HCT116 (cell line): ENCODE measurements at regions not wholly inside any gene's neighbourhood (a gene's known extent, or its start where the extent isn't known, plus 50 kb on each side); places are given as distances from the start of the nearest gene placed in this dataset.

Experiments
- ATAC-seq: fragments of 200-7000 bp; cut with Tn5 transposase; 2 replicates; pipeline ENCODE4 v1.9.1; 2020; ENCODE audit warnings: mild to moderate bottlenecking, moderate library complexity
- BruUV-seq: library from RNA; stranded (reverse); fragments of 400-500 nt; replicated peaks from 2 replicates; lab custom pipeline; 2021; lab: Mats Ljungman, UMichigan
- CTCF ChIA-PET: fragments of 300-600 bp; sonication (Branson Sonifier 250); formaldehyde crosslinking; loops from one replicate; lab custom pipeline; 2021; ENCODE audit warnings: antibody characterized with exemption; lab: Charles Lee
- POLR2A ChIA-PET: fragments of 300-600, 350-600 bp; sonication (Branson Sonifier 250); formaldehyde crosslinking; loops from one replicate; lab custom pipeline; 2021; ENCODE audit warnings: antibody characterized with exemption; lab: Charles Lee
- RAD21 ChIA-PET, 2 experiments: fragments of 300-600 bp; sonication (Branson Sonifier 250); formaldehyde crosslinking; loops; one replicate each; lab custom pipeline; 2023; ENCODE audit warnings: low total read pairs in 2 of 2; ENCODE audit not compliant: uncharacterized antibody in 2 of 2, unreplicated experiment in 2 of 2, low non-redundant PET in 1 of 2; lab: Charles Lee
- DNase-seq: peaks from one replicate; pipeline ENCODE4 v3.0.0-alpha.2; 2010; ENCODE audit warnings: low read depth, low spot score
- H2AFZ ChIP-seq: fragments of 200-600 bp; shearing (Covaris generic), sonication (generic); 2 replicates; pipeline ENCODE4 v1.6.1; 2017; ENCODE audit warnings: low read depth, mixed run types, mixed read lengths, antibody characterized with exemption, low read length; ENCODE audit not compliant: poor library complexity, severe bottlenecking
- H3K27ac ChIP-seq: 2 replicates; pipeline ENCODE4 v1.5.1; 2012; ENCODE audit warnings: low read depth, low read length
- H3K27me3 ChIP-seq: fragments of 200-600 bp; sonication (generic); 2 replicates; pipeline ENCODE4 v1.6.1; 2016; ENCODE audit warnings: mixed run types, low read length, mixed read lengths; ENCODE audit not compliant: insufficient read depth
- H3K36me3 ChIP-seq, 2 experiments: fragments of 200-500 bp in 1 of 2; fragments of 200-600 bp in 1 of 2; sonication (Bioruptor generic) in 1 of 2; sonication (generic) in 1 of 2; 2 replicates each; pipeline versions ENCODE4 v1.5.1 to v1.6.1; 2014 to 2016; ENCODE audit warnings: low read length in 2 of 2, inconsistent platforms in 1 of 2, mixed read lengths in 1 of 2, mixed run types in 1 of 2; ENCODE audit not compliant: insufficient read depth in 2 of 2, control insufficient read depth in 1 of 2
- H3K4me1 ChIP-seq, 2 experiments: fragments of 200-600 bp in 1 of 2; sonication (generic) in 1 of 2; 2 replicates each; pipeline versions ENCODE4 v1.5.1 to v1.6.1; 2012 to 2017; ENCODE audit warnings: low read length in 2 of 2, inconsistent platforms in 1 of 2, mild to moderate bottlenecking in 1 of 2, mixed read lengths in 1 of 2, mixed run types in 1 of 2, moderate library complexity in 1 of 2; ENCODE audit not compliant: insufficient read depth in 2 of 2, control insufficient read depth in 1 of 2
- H3K4me2 ChIP-seq: fragments of 200-600 bp; sonication (generic); 2 replicates; pipeline ENCODE4 v1.6.1; 2017; ENCODE audit warnings: mixed run types, low read length, mixed read lengths
- H3K4me3 ChIP-seq, 2 experiments: fragments of 200-600 bp in 1 of 2; sonication (generic) in 1 of 2; replicated peaks in 1 of 2; 2 replicates each; pipeline ENCODE4 v1.5.1; 2011 to 2016; ENCODE audit warnings: low read length in 2 of 2, control low read depth in 1 of 2, low read depth in 1 of 2, mild to moderate bottlenecking in 1 of 2, mixed read lengths in 1 of 2, mixed run types in 1 of 2
- H3K79me2 ChIP-seq: fragments of 200-600 bp; sonication (generic); 2 replicates; pipeline ENCODE4 v1.6.1; 2017; ENCODE audit warnings: mild to moderate bottlenecking, mixed run types, low read length, moderate library complexity, mixed read lengths; ENCODE audit not compliant: insufficient read depth
- H3K9ac ChIP-seq: fragments of 200-600 bp; sonication (generic); 2 replicates; pipeline ENCODE4 v1.6.1; 2016; ENCODE audit warnings: low read length, mixed read lengths
- H3K9me2 ChIP-seq: fragments of 200-600 bp; sonication (generic), shearing (Covaris generic); 2 replicates; pipeline ENCODE4 v1.6.1; 2017; ENCODE audit warnings: mixed run types, mild to moderate bottlenecking, moderate library complexity; ENCODE audit not compliant: insufficient read depth
- H3K9me3 ChIP-seq, 2 experiments: fragments of 200-500 bp in 1 of 2; fragments of 200-600 bp in 1 of 2; sonication (Bioruptor generic) in 1 of 2; sonication (generic) in 1 of 2; 2 replicates each; pipeline ENCODE4 v1.6.1; 2014 to 2017; ENCODE audit warnings: low read length in 2 of 2, mixed read lengths in 2 of 2, inconsistent platforms in 1 of 2, low read depth in 1 of 2, mild to moderate bottlenecking in 1 of 2, mixed run types in 1 of 2, moderate library complexity in 1 of 2; ENCODE audit not compliant: control insufficient read depth in 1 of 2, insufficient read depth in 1 of 2
- H4K20me1 ChIP-seq: fragments of 200-600 bp; sonication (generic), shearing (Covaris generic); 2 replicates; pipeline ENCODE4 v1.6.1; 2017; ENCODE audit warnings: mixed run types, mild to moderate bottlenecking, moderate library complexity; ENCODE audit not compliant: insufficient read depth
- ATF3 ChIP-seq: IDR thresholded peaks from 2 replicates; pipeline ENCODE4 v1.6.1; 2012
- CBX3 ChIP-seq: IDR thresholded peaks from 2 replicates; pipeline ENCODE4 v1.6.1; 2012; ENCODE audit warnings: low read depth
- CTCF ChIP-seq, 3 experiments: fragments of 200-600 bp in 1 of 3; sonication (generic) in 1 of 3; IDR thresholded peaks in 2 of 3; conservative IDR thresholded peaks in 1 of 3; 2 replicates each; pipeline ENCODE4 v1.5.1; 2012 to 2017; ENCODE audit warnings: low read depth in 2 of 3, low read length in 2 of 3, antibody characterized with exemption in 1 of 3, borderline replicate concordance in 1 of 3, control low read depth in 1 of 3, mild to moderate bottlenecking in 1 of 3, mixed read lengths in 1 of 3, mixed run types in 1 of 3, moderate library complexity in 1 of 3; ENCODE audit not compliant: insufficient read depth in 1 of 3
- EGR1 ChIP-seq: IDR thresholded peaks from 2 replicates; pipeline ENCODE4 v1.6.1; 2012; ENCODE audit warnings: low read depth
- FOSL1 ChIP-seq: IDR thresholded peaks from 2 replicates; pipeline ENCODE4 v1.6.1; 2012; ENCODE audit warnings: low read depth
- JUND ChIP-seq: IDR thresholded peaks from 2 replicates; pipeline ENCODE4 v1.6.1; 2012
- MAX ChIP-seq: IDR thresholded peaks from 2 replicates; pipeline ENCODE4 v1.6.1; 2012
- POLR2AphosphoS5 ChIP-seq: IDR thresholded peaks from 2 replicates; pipeline ENCODE4 v1.6.1; 2011; ENCODE audit warnings: mild to moderate bottlenecking, low read depth, low read length, moderate library complexity
- SIN3A ChIP-seq: IDR thresholded peaks from 2 replicates; pipeline ENCODE4 v1.6.1; 2012; ENCODE audit warnings: low read depth
- YY1 ChIP-seq: IDR thresholded peaks from 2 replicates; pipeline ENCODE4 v1.6.1; 2011; ENCODE audit warnings: low read length, low read depth, moderate library complexity, mild to moderate bottlenecking; ENCODE audit not compliant: insufficient replicate concordance; ENCODE audit errors: extremely low read depth
- ZFX ChIP-seq: fragments of 450-650 bp; IDR thresholded peaks from 2 replicates; pipeline ENCODE4 v1.6.1; 2017
- ZNF274 ChIP-seq: fragments of 200-500 bp; sonication (Bioruptor generic); IDR thresholded peaks from 2 replicates; pipeline ENCODE4 v1.6.1; 2014; ENCODE audit warnings: mild to moderate bottlenecking, low read depth, low read length, inconsistent platforms
- intact Hi-C: fragments of 100-400 bp; cut with micrococcal nuclease; formaldehyde crosslinking; loops from 2 replicates; pipeline ENCODE4 v1.10.0; 2022

GRCh38 chr1:79398501-79398900 lies 392.0 kb upstream of the ADGRL4 start (continued):
- TF ChIP-seq FOSL1 (no peak), ZNF274 (no peak), CBX3 (no peak), ZFX (no peak), EGR1 (no peak), POLR2AphosphoS5 (no peak), ATF3 (no peak), JUND (no peak)
- TF ChIP-seq, all 23 proteins: peak for 0

DNA sequence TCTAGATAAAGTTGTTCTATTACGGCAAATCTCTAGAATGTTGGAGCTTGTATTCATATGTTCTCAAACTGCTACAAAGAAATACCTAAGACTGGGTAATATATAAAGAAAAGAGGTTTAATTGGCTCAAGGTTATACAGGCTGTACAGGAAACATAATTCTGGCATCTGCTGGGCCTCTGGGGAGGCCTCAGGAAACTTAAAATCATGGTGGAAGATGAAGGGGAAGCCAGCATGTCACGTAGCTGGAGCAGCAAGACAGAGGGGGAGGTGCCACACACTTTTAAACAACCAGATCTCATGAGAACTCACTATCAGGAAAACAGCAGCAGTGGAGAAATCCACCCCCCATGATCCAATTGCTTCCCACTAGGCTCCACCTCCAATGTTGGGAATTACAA lies 390.4 kb upstream of the ADGRL4 start:
- no peak overlapping the region for H3K27ac ChIP-seq
- H3K9me2 ChIP-seq: no peaks in the 10 kb centered on the region
- no peak for DNase-seq
- no peak for ATAC-seq
- POLR2A ChIA-PET: no interaction called here
- H3K9me3 ChIP-seq: no peaks in the 10 kb centered on the region
- H3K9ac ChIP-seq: no peak overlapping the region
- H3K27me3 ChIP-seq: no peaks in the 10 kb centered on the region
- intact Hi-C loops: no loop called here
- RAD21 ChIA-PET: no interaction called here
- CTCF ChIA-PET: no interaction called here
- BruUV-seq: no TSS peak
- H2AFZ ChIP-seq: no peak overlapping the region
- no peaks in the 10 kb centered on the region for H4K20me1 ChIP-seq
- no peak overlapping the region for H3K4me3 ChIP-seq
- H3K36me3 ChIP-seq: no peaks in the 10 kb centered on the region
- H3K4me2 ChIP-seq: no peak overlapping the region
- H3K4me1 ChIP-seq: no peaks in the 10 kb centered on the region
- TF ChIP-seq SIN3A: no peak
- no peaks in the 10 kb centered on the region for H3K79me2 ChIP-seq

DNA sequence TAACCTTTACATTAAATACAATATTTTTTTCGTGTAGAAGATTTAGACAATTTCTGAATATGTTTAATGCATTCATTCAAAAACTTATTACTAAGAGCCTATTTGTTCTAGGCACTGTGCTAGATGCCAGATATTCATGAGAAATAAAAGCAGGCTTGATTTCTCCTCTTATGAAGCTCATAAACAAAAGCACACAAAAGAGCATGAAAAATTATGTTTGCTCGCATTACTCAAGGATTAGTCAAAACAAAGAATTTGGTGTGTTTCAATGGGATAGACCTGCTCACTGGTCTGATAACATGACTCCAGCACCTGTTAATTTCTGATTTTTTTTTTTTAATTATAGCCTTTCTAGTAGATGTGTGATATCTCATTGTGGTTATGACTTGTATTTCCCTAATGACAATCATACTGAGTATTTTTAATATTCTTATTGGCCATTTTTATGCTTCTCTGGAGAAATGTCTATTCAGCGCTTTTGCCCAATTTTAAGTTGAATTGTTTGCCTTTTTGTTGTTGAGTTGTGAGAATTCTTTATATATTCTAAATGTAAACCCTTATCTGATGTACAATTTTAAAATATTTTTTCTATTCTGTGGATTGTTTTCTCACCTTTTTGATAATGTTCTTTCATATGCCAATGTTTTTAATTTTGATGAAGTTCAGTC lies 382.3 kb upstream of the ADGRL4 start:
- no peaks in the 10 kb centered on the region for H3K27me3 ChIP-seq
- ChIA-PET RAD21 (no interaction called here), POLR2A (no interaction called here), CTCF (no interaction called here)
- TF ChIP-seq CTCF (IDR thresholded peaks at IDR 0.05 in 2 of 3, conservative IDR thresholded peaks at IDR 0.05 in 1 of 3; ENCODE audit: borderline replicate concordance in 1 of 3, insufficient read depth in 1 of 3, low read depth in 2 of 3, low read length in 2 of 3) (no peak), POLR2AphosphoS5 (no peak), ZNF274 (no peak), MAX (no peak), YY1 (no peak), ATF3 (no peak)
- no peaks in the 10 kb centered on the region for H4K20me1 ChIP-seq
- no peak overlapping the region for H3K4me2 ChIP-seq
- H3K9me2 ChIP-seq: no peaks in the 10 kb centered on the region
- no peak overlapping the region for H3K27ac ChIP-seq
- no peak for ATAC-seq
- H3K4me1 ChIP-seq: no peaks in the 10 kb centered on the region
- intact Hi-C loops: no loop called here
- H2AFZ ChIP-seq: no peak overlapping the region
- no peak overlapping the region for H3K4me3 ChIP-seq
- BruUV-seq: no TSS peak
- no peaks in the 10 kb centered on the region for H3K9me3 ChIP-seq
- no peaks in the 10 kb centered on the region for H3K36me3 ChIP-seq
- no peak for DNase-seq
- no peaks in the 10 kb centered on the region for H3K79me2 ChIP-seq
- H3K9ac ChIP-seq: no peak overlapping the region
